Liver (tissue), 3 donors: ENCODE measurements at regions not wholly inside any gene's neighbourhood (a gene's known extent, or its start where the extent isn't known, plus 50 kb on each side); places are given as distances from the start of the nearest gene placed in this dataset.

ENCODE experiments used
- ATF3 ChIP-seq: IDR thresholded peaks from 2 replicates; pipeline ENCODE4 v1.6.1; 2016; ENCODE audit warnings: antibody characterized with exemption
- CTCF ChIP-seq: fragments of 150-350 bp; IDR thresholded peaks from 2 replicates; pipeline ENCODE4 v1.5.1; 2017; ENCODE audit warnings: improper control_type of control experiment, low read depth, low read length; ENCODE audit not compliant: missing input control
- FOXA1 ChIP-seq: IDR thresholded peaks from 2 replicates; pipeline ENCODE4 v1.6.1; 2016; ENCODE audit warnings: antibody characterized with exemption
- GABPA ChIP-seq, 2 donors: IDR thresholded peaks in 1 of 2; conservative IDR thresholded peaks in 1 of 2; 2 replicates each; pipeline ENCODE4 v1.6.1; 2016; ENCODE audit warnings: antibody characterized with exemption in 2 of 2, mild to moderate bottlenecking in 1 of 2, moderate library complexity in 1 of 2
- MAX ChIP-seq: IDR thresholded peaks from 2 replicates; pipeline ENCODE4 v1.6.1; 2016; ENCODE audit warnings: antibody characterized with exemption
- RAD21 ChIP-seq, 2 donors: IDR thresholded peaks; 2 replicates each; pipeline ENCODE4 v1.6.1; 2016; ENCODE audit warnings: antibody characterized with exemption in 2 of 2, mild to moderate bottlenecking in 2 of 2
- REST ChIP-seq: IDR thresholded peaks from 2 replicates; pipeline ENCODE4 v1.6.1; 2016; ENCODE audit warnings: antibody characterized with exemption, mild to moderate bottlenecking
- RXRA ChIP-seq, 2 donors: IDR thresholded peaks; 2 replicates each; pipeline ENCODE4 v1.6.1; 2017 to 2018; ENCODE audit warnings: antibody characterized with exemption in 2 of 2, mild to moderate bottlenecking in 1 of 2
- SP1 ChIP-seq: IDR thresholded peaks from 2 replicates; pipeline ENCODE4 v1.6.1; 2018; ENCODE audit warnings: antibody characterized with exemption, mild to moderate bottlenecking
- TAF1 ChIP-seq: conservative IDR thresholded peaks from 2 replicates; pipeline ENCODE4 v1.6.1; 2016; ENCODE audit warnings: antibody characterized with exemption, mild to moderate bottlenecking
- YY1 ChIP-seq: IDR thresholded peaks from 2 replicates; pipeline ENCODE4 v1.6.1; 2016; ENCODE audit warnings: antibody characterized with exemption, mild to moderate bottlenecking
- ZBTB33 ChIP-seq: IDR thresholded peaks from 2 replicates; pipeline ENCODE4 v1.6.1; 2016; ENCODE audit warnings: antibody characterized with exemption
- donor health status: healthy.
- donor health status: healthy.

GRCh38 chr4:170170861-170171260, 81.1 kb upstream of the AADAT start:
- TF ChIP-seq CTCF: no peak
- TF ChIP-seq ZBTB33: no peak
- TF ChIP-seq YY1: no peak
- no peak for TF ChIP-seq ATF3
- no peak for TF ChIP-seq TAF1
- no peak for TF ChIP-seq FOXA1
- no peak for TF ChIP-seq MAX
- TF ChIP-seq REST: no peak
- no peak for TF ChIP-seq GABPA (IDR thresholded peaks at IDR 0.05 in 1 of 2, conservative IDR thresholded peaks at IDR 0.05 in 1 of 2)
- TF ChIP-seq RAD21 (IDR thresholded peaks at IDR 0.05): no peak
- TF ChIP-seq SP1: no peak
- TF ChIP-seq RXRA (IDR thresholded peaks at IDR 0.05): no peak
